ENCODE measurements at regions not wholly inside any gene's neighbourhood (a gene's known extent, or its start where the extent isn't known, plus 50 kb on each side); places are given as distances from the start of the nearest gene placed in this dataset.
A peak's percentile ranks its signal among the peaks of the same experiment; 100 is the strongest.

GRCh38 chr1:228850141-228851100 lies 115.1 kb downstream of the RHOU start:
- DNase-seq: no peak

GRCh38 chr1:228851193-228851592 lies 115.9 kb downstream of the RHOU start:
- no peak for DNase-seq

DNA sequence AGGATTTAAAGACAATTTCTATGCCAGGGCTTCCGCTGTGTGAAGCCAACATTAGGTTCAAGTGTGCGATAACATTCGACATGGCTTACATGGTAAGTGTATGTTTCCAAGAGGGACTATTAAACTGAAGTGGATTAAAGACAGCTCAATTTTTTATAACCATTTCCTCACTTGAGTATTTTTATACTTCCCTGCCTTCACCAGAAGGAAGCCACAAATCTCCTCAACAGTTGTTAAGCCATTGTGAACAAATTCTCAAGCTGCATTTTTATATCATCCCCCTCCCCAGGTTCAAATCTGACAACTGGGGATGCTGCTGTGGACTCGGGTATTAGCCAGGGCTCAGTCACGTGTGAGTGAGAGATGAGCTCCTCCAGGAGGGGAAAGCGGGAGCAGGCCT lies 116.3 kb downstream of the RHOU start:
- no peak for DNase-seq

GRCh38 chr1:228852024-228852423 lies 116.7 kb downstream of the RHOU start:
- no peak for DNase-seq

- no peak for DNase-seq
Measured at GRCh38 chr1:228852511-228853088, 117.3 kb downstream of the RHOU start.

GRCh38 chr1:228853191-228853590 lies 117.9 kb downstream of the RHOU start:
- no peak for DNase-seq

GRCh38 chr1:228853637-228854036 lies 118.4 kb downstream of the RHOU start:
- no peak for DNase-seq

DNA sequence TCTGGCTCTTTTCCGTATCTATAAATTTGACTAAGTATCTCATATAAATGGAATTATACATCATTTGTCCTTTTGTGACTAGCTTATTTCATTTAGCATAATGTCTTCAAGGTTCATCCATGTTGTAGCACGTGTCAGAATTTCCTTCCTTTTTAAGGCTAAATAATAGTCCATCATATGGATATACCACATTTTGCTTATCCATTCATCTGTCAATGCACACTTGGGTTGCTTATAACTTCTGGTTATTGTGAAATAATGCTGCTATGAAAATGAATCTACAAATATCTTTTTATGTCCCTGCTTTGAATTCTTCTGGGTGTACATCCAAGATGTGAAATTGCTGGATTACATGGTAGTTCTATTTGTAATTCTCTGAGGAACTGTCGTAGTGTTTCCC lies 119.6 kb downstream of the RHOU start:
- no peak for DNase-seq

- DNase-seq: no peak
Measured at GRCh38 chr1:228857611-228858010, 122.3 kb downstream of the RHOU start.

DNA sequence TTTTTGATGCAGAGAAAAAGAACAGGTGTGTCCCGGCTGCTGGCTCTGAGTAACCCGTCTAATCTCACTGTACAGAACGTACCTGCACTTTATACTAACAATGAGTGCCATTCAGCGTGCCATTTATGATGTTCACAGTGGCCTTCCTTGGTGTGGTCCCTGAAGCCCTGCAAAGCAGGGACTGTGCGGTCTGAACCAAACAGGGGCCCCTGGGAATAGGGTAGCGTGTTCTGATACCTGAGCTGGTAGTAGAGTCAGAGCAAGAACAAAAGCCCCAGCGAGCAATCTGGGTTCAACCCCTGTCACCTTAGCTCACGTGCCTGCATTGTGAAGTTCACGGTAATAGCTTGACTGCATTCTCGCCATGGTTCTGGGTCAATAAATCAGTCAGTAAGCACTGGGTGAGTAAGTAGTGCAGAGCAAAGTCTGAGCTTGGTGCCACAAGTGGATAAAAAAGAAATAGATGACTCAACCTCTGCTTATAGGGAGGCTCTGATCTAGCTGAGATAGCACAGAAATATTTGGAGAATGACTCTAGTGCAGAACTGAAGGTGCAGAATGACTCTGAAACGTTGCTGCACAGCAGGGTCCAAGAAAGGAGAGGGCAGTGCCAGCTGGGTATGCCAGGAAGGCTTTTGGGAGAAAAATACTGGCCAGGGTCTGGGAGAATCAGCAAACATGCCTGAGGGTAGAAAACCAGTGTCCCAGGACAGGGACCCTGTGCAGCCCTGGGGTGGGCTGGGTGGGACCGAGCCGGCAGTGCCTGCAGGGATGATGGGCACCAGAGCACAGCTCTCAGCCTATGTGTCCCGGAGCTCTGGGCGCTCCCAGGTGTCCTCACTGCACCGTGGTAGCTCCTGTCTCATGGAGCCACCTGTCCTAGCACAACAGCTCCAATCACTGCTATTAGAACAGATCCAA lies 125.9 kb downstream of the RHOU start:
- DNase-seq: no peak

- DNase-seq: no peak
Measured at GRCh38 chr1:228861832-228862180, 126.5 kb downstream of the RHOU start.

GRCh38 chr1:228862542-228863505 lies 127.5 kb downstream of the RHOU start:
- no peak for DNase-seq

GRCh38 chr1:228863776-228864175 lies 128.5 kb downstream of the RHOU start:
- DNase-seq: no peak

GRCh38 chr1:228865627-228866330 lies 130.5 kb downstream of the RHOU start:
- DNase-seq: no peak

- no peak for DNase-seq
Measured at GRCh38 chr1:228866468-228866867, 131.2 kb downstream of the RHOU start.

- no peak for DNase-seq
Measured at GRCh38 chr1:228867108-228867950, 132.1 kb downstream of the RHOU start.

DNA sequence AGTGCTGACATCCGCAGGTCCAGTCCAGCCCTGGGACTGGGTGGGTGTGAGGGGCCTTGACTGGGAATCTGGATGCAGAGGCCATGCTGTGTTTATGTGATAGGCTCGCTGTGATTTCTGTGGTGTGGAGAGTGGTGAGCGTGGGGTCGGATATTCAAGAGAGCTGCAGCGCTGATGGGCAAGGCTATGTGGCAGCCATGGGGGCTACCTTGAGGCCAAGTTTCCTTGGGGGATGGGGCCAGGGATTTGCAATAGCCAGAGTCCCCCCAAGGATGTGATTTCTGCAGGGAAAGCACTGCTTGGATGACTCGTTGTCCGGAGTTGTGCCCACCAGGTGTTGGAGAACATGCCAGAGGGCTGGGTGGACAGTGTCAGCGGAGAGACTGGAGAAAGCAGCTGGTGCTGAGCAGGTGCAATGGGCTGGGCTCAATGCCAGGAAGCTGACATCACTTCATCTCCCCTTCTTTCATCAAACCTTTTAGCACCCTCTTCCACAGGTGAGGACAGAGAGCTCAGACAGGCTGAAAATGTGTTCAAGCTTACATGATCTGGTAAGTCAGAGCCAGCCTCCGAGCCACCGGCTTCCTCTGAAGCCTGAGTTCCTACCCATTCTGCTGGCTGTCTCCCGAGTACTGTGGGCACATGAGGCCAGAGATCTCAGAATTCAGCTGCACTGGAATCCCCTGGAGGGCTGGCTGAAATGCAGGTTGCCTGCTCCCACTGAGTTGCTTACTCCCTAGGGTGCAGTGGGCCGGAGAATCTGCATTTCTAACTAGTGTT lies 132.9 kb downstream of the RHOU start:
- peak; percentile 88 for DNase-seq

DNA sequence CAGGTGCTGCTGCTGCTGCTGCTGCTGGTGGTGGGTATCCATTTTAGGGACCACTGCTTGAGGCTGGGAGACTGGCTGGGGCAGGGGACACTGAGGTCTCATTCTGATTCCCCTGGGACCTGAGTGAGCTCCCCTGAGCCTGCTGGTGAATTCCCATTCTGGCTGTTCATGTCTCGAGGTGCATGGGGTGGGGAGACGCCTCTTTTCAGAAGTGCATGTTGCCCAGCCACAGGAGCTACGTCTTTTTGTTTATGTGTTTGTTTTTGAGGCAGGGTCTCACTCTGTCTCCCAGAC lies 133.4 kb downstream of the RHOU start:
- DNase-seq: no peak

GRCh38 chr1:228869312-228869824 lies 134.1 kb downstream of the RHOU start:
- DNase-seq: no peak
